NCI-H2171 treated with DMSO at 0.1 percent for 48 hours (cell line): ENCODE measurements at regions not wholly inside any gene's neighbourhood (a gene's known extent, or its start where the extent isn't known, plus 50 kb on each side); places are given as distances from the start of the nearest gene placed in this dataset.
A peak's percentile ranks its signal among the peaks of the same experiment; 100 is the strongest.

ENCODE experiments used
- DNase-seq: peaks from one replicate; lab custom pipeline; 2025; lab: John Stamatoyannopoulos, UW

DNA sequence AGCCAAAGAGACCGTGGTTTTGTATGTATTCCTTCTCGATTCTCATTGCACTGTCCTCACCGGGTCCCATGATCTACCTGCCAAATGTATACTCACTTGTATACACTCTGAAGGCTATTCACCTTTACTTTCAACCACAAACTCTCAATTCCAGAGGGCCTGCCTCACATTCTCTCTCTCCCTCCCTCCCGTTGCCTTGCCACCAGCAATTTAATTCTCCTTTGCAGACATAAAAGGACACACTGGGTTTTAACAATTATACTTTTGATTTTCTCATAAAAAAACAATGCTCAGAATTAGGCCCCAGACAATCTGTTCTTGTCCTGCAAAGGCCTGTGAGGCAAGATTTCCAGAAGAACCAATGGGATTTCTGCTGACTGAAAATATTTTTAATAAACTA is 265.1 kb upstream of the PSMD7 start:
- DNase-seq = no peak

DNA sequence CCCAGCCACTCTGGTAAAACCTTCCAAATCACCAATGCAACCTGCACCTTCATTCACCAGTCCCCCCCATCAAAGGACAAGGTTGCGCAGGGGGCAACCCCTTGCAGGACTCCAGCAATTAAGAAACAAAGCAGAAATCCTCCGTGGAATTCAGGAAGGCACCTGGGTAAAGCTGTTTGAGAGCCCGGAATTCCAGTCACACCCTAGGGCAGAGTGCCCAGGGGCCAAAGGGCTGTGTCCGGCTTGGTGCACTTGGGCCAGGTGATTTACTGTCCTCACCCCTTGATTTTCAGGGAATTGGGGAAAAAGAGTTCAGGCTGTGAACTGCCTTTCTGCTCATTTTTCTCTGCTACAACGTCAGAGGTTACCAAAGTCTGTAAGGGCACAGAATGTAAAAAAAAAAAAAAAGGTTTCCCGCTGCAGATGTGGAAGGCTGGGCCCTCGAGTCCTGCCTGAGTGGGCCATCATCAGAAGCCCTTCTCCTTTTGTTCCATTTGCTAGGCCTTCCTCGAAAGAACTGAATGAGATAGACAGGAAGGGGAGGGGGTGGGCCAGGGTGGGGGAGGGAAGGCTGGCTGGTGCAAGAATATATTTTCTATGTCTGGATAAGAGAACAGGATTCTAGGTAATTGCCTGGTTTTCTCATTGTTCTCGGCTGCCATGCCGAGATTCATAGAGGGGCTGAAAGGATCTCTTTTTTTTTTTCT is 266.5 kb upstream of the PSMD7 start:
- no peak for DNase-seq

DNA sequence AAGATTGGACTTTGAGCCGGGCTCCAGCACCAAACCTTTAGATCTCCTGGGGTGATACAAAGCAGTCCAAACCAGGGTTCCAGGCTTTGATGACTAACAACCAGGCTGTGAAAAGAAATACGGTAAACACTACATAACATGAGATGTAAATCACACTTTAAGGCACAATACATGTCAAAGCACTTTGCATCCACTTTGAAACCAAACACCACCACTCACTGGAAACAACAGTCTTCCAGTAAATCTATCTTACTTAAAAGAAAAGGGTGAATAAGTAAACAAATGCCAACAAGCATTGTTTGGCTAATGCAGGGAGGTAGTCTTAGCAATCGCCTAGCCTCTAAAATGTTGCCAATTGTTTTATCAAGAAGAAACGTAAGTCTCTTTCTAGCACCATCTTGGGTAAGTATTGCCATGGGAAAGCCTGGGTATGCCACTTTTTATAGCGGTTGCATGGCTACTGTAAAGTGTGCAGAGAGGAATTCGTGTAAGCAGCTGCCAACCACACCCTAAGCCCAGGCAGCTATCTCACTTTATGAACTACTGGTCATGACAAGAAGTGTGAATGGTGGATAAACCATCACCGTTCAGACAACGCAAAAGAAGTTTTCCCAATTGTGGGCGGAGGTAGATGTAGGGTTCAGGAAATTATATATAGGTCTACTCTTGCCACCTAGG is 267.4 kb upstream of the PSMD7 start:
- no peak for DNase-seq

DNA sequence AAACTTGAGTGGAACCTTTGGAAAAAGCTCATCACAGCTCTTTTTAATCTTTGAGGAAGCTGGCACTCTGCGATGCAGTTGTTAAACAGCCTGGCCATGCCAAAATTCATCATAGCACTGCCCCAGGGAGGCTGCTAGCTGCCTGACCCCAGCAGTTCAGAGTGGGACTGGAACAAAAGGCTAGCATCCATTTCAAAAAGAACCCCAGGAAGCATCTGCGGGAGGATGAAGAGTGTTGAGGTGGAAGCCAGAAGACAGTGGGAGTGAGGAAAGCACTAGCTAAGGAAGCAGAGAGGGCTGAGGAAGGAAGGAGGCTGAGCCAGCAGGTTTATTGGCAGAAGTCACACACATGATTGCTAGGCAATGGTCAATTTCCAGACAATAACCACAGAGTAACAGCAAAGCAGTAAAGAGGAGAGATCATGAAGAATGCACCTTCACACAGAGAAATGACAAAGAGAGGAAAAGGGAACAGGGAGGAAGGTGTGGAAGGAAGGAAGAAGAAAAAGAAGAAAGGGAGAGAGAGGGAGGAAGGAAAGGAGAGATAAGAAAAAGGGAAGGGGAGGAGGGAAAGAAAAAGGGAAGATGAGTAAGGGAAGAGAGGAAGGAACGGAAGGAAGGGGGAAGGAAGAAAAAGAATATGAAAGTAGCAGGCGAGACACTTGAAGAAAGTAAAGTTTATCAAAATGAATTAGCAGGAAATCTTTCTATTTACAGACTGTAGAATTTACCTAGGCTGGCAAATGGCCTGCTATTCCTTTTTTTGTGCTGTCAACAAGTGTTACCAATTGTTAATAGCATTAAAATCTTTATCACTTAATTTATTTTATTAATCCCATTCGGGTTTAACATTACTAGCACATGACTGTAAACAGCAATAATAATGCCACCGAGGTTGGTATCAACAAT is 270.0 kb upstream of the PSMD7 start:
- DNase-seq = no peak

DNA sequence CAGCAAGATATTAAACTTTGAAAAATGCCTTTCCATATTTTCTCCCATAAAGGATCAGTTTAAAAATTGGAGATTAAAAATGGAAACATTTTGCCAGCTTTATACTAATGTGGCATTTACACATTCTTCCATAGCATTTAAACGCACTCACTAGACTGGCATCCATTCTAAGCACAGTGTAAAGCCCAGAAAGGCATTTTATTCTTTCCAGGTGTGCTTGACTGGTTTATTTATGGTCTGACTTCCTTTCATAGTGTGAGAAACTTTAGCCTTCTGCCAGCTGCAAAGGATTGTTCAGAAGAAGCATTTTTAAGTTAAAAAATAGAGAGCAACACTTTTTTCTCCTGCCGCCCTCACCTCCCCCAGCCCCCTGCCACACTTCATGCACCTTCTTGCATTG is 271.7 kb upstream of the PSMD7 start:
- DNase-seq = no peak

DNA sequence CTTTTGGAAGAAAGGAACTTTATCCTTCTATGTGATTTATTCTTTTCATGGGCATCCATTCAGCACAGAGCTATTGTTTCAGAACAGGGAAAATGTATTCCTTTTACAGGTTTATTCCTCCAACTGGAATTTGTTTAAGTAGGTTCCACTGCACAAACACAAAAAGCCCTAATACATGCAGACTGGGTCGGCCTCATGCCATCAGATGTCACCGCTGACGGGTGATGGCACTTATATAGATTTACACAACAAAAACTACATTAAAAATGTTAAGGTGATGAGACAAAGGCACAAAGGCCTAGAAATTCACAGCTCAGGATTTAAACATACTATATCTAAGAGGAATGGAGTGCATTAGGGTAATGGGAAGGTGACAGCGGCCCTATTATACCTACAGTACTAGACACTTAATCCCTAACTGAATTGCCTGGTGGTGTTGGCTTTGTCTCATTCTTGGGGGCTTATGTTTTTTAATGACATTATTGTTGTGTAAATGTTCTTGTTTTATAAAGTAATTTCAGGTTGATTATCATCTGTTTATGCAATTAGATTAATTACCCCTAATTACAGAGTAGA is 276.4 kb upstream of the PSMD7 start:
- DNase-seq = no peak

DNA sequence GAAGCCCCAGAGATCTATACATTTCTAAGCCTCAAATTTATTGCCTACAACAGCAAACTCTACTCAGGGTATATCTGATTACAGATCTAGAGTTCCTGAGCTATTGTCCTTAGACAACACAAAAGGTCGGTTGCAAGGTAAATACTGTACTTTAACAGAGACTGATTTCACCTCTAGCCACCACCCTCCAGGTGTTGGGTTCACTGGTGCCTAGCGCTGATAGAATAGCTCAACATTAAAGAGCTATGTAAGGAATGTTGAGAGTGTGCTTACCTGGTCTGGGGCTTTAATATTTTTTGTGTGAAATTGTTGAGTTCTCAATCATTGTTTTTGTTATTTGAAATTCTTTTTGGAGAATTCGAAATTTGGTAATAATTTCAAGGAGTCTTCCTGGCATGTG is 277.0 kb upstream of the PSMD7 start:
- DNase-seq = no peak

DNA sequence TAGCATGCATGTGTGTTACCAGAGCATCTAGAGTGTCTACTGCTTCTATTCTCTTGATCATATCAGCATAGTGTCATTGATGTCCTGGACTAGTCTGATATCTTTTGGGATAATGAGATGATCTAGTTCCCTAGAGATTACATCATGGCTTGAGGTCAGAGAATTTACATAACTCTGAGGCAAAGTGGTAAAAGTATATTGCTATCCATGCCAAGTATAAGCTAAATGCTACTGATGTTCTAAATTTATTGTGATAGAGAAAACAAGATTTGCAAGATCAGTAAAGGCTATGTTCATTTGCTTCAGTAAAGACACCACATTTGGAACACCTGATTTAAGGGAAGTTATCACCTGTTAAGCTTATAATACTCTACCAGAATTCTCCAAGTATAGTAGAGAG is 280.7 kb upstream of the PSMD7 start:
- DNase-seq = no peak

DNA sequence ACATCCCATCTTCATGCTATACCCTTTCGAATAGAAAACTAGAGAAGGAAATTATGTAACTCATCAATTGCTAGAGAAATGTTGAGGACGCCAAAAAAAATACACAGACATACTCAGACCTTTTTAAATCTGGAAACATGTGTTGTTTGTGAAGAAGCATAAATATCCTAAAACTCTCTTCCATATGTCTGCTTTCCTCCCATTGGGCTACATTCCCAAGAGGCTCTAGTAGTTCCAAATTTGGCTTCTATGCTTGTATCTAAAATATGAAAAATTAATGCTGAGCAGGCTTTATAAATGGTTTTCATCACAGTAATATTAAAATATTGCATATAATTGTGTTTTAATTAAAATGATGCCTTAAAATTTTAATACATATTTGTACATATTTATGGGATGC is 297.9 kb upstream of the PSMD7 start:
- no peak for DNase-seq

DNA sequence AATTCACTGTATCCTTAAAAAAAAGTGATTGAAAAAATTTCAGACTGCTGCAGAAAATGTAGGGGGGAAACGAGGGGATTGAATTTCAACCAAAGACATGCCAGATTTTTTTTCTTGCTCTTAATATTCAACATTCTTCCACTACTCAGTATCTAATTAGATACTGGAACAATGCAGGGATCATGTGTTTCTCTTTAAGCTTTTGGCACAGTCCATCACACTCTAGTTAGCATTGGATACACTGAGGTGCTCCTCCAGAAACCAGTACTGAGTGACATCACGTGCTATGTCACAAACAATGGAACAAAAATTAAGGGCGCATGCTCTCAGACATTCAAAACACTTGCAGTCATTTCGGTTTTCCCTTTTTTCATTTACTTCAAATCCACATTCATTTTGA is 298.6 kb upstream of the PSMD7 start:
- no peak for DNase-seq

DNA sequence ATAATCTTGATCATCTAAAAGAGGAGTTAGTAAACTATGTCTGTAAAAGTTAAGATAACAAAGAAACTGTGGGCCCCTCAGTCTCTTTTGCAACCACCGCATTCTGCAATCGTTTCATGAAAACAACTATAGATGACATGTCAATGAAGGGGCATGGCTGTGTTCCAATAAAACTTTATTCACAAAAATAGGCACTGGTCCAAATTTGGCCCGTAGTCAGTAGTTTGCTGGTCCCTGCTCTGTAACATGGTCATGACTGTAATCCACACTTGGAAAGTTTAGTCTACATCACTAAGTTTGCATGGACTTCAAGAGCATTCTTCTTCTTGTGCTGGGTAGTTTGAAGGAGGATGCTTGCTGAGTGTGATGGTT is 299.3 kb upstream of the PSMD7 start:
- DNase-seq = no peak

DNA sequence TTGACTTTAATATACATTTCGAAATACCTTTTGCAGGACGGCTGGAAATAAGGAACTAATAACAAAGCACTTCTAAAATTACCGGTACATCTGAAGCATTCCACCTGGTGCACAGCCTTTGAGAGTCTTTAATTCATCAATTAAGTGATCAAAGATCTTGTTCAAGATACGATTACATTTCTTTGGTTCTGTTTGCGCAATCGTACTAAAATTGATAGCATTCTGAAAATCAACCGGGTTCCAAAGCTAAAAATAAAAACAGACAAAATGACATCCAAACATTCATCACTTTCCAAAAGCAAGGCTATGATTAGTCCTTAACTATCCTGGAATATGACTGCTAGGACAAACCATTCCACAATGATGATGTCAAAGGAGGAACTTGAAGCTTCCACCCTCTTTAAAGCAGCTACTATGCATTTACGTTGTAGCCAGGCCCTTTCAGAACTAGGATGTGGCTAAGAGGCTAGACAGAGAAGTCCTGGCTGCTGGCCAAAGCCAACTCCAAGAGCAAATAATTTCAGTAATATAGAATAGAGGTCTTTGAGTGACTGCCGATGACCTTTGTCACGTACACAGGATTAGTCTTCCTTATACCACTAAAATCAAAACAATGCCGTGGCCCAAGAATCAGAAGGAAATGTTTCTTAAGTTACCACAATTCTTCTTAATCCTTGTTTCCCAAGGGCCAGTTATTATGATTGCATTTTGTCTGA is 299.8 kb upstream of the PSMD7 start:
- no peak for DNase-seq

DNA sequence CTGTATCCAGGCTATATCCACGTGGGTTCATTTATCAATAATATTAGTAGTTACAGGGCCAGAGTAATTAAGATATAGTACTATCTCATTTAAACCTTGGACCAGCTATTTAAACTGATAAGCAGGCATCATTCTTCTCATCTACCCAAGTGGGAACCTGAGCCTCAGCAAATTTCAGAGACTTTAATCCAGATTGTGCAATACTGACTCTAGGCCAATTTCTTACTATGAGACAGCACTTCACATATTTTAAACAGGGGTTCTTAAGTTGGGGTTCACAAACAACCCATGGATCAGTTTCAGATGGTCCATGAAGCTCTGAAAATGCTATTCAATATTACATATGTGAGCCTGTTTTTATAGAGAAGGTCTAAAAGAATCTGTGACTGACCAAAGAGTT is 302.7 kb upstream of the PSMD7 start:
- no peak for DNase-seq

DNA sequence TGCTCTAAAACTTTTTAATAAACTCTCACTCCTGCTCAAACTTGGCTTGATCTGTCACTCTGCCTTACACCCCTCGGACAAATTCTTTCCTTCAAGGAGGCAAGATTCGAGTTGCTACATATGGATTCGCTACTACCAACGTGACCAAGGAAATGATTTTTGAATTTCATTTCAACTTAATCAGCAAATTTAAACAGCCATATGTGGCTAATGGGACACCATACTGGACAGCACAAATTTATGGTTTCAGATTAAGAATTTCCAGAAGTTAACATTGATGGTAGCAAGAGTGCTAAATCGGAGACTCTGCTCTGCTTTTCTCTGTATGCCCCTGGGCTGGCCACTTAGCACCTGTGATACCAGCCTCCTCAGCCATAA is 318.2 kb upstream of the PSMD7 start:
- no peak for DNase-seq

DNA sequence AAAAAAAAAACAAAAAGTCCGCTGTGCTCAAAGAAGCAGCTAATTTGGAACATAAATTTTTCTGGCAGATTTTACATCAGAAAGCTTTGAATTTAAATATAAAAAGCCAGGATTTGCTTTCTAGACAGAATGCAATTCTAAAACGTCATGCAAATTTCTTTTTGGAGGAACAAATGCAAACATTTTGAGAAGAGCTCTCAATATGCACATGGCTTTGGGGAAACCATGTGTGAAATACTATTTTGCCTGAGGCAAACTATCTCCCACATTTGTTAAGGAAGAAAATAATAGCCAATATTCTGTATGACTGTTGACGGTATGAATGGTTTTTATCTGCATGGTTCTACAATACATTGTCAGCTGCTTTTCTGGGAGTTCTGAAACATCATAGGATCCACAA is 320.0 kb upstream of the PSMD7 start:
- DNase-seq = no peak

DNA sequence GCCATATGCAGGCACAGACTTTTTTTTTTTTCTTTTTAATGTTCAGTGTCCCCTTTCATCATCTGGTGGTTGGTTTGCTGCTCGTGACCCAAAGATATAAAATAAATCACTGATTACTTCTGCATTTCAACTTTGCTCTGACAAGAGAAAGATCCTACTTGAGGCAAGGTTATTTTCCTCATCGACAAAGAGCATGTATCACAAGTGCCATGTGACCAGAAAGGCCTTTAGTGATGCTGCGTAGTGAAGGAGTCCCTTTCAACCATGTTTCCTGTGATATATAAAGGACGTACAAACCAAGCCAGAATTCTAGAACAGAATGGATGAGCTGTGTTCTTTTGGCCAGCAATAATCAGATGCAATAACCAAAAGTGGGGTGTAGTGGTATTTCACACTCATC is 323.4 kb upstream of the PSMD7 start:
- DNase-seq = no peak

DNA sequence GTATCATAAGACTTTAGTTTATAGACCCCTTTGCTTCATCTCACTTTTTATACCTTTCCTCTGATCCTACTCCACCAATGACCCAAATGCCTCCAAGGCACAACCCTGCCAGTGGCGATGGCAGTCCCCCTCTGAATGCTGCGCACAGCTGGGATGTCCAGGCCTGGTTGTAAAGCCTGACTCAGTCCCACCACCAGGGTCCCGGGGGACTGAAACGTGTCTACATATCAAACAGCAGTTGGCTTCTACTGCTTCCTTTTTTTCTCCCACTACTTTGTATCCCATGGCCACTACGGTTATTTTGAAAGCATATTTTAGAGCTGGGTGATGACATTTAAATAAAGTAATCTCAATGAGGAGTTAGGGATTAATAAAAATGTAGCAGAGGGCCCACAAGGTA is 329.8 kb upstream of the PSMD7 start:
- no peak for DNase-seq

DNA sequence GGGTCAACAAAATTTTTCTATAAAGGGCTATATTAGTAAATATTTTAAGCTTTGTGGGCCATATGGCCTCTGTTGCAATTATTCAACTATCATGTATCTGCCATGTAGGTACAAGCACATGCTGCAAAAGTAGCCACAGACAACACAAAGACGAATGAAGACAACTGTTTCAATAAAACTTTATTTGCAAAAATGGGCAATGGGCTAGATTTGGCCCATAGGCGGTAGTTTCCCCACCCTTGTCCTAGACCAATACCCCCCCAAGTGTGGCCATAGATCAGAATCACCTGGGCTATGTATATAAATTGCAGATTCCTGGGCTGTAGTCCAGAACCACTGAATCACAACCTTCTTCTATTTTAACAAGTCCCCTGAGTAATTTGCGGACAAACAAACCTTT is 331.0 kb upstream of the PSMD7 start:
- no peak for DNase-seq

DNA sequence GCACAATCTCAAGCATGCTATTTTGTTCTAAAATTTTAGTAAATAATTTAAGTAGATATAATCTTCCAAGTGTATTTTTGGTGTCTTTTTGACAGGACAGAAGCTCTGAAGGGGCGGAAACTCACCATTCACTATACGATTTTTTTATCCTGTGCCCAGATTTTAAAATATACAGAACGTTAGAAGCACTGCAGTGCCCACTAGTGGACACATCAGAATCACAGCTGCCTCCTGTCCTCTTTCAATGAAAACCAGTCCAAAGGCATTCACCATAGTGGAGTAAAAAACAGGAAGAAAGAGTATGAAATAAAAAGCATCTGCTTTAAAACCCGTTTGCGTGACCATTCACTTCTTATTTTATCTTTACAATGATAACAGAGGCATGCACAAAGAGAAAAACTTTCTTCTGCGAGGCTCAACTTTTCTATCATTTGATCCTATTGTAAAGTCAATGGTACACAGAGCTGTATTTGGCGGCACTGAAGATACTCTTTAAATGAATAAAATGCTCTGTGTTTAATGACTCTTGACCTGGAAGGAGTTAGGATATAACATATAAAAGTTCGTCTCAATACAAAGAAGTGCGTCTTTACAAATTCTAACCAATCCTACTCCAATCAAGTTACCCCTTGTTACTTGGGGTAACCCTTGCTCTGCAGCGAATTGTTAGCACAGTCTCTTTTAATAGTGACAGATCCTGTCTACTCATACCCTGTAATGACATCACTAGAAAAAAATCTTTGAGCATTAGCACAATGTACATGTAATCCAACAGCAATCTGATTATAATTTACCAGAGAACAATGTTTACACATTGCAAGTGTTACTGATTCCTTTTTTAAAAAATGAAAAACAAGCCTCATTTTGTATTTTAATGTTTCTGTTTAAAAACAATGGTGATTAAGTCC is 339.8 kb upstream of the PSMD7 start:
- peak; percentile 58 for DNase-seq

DNA sequence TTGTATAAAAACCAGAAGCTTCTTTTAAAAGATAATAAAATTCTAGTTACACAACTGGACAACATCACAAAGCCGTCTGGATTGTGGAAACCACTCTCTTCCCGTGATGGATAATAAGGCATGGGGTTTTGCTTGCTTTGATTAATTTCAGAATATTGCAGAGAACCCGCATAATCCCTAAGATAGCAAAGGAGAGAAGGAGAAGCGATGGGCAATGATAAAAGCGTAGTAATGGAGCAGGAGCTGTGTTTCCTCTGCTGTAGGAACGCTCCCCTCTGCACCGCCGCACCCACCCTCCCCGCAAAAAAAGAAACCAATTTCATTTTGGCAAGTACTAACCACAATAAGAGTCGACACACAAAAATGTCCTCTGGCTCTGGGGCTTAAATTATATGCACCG is 340.9 kb upstream of the PSMD7 start:
- DNase-seq = no peak

DNA sequence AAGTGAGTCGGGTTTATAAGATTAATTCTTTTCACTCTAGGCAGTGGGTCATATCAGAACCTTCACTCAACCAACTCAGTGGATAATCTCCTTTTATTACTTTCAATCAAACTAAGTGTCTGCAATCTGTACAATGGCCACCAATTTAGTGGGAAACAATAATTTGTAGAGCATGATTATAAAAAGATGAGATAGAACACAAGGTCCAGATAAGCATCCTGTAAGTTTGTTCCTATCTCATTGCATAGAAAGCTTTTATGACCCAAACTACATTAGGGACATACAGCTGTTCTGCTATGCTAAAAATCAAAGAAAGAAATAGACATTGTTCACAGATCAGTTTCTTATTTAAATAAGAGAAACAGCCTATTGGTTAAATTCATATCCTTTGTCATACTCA is 341.4 kb upstream of the PSMD7 start:
- no peak for DNase-seq
